ENCODE measurements at regions not wholly inside any gene's neighbourhood (a gene's known extent, or its start where the extent isn't known, plus 50 kb on each side); places are given as distances from the start of the nearest gene placed in this dataset.

DNA sequence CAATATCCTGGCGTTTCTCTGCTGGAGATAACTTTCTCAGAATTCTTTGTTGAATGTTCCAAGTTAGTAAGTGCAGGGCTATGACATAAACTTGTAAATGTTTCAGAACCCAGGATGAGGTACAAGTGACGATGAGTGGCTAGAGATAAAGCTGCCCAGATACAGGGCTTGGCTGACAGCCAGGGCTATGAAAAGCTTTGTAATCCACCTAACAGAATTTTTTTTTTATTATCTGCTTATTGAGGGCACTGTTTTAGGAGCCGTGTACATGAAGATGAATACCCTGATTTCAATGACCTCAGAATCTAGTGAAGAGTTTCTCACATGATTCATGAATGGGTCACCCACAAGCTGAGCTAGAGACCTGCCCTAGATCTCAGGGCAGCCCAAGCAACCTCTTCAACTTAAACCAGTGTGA lies 431.4 kb downstream of the DIPK2A start:
- TF ChIP-seq TAF1 (IDR thresholded peaks at IDR 0.05; ENCODE audit: low read depth, low read length) (no peak), POLR2A (IDR thresholded peaks at IDR 0.05; ENCODE audit: low read depth, low read length) (no peak), POU2F2 (IDR thresholded peaks at IDR 0.05; ENCODE audit: low read depth, low read length) (no peak), POLR2AphosphoS5 (IDR thresholded peaks at IDR 0.05; ENCODE audit: low read depth, low read length) (no peak), SPI1 (IDR thresholded peaks at IDR 0.05; ENCODE audit: low read depth, low read length) (no peak), PAX5 (IDR thresholded peaks at IDR 0.05; ENCODE audit: insufficient read depth, low read length, severe bottlenecking) (no peak)

All from GM12891 (cell line).